ENCODE measurements at regions not wholly inside any gene's neighbourhood (a gene's known extent, or its start where the extent isn't known, plus 50 kb on each side); places are given as distances from the start of the nearest gene placed in this dataset.

GRCh38 chr1:29676496-29676895 lies 440.2 kb downstream of the PTPRU start:
- no peaks in the 10 kb centered on the region for H3K9me3 ChIP-seq
- H3K4me3 ChIP-seq (ENCODE audit: low read depth, low read length): no peak overlapping the region
- DNase-seq: no peak
- no peaks in the 10 kb centered on the region for H3K4me1 ChIP-seq
- H3K36me3 ChIP-seq: no peaks in the 10 kb centered on the region
- H3K27me3 ChIP-seq: no peaks in the 10 kb centered on the region
- TF ChIP-seq, protein P1, sequence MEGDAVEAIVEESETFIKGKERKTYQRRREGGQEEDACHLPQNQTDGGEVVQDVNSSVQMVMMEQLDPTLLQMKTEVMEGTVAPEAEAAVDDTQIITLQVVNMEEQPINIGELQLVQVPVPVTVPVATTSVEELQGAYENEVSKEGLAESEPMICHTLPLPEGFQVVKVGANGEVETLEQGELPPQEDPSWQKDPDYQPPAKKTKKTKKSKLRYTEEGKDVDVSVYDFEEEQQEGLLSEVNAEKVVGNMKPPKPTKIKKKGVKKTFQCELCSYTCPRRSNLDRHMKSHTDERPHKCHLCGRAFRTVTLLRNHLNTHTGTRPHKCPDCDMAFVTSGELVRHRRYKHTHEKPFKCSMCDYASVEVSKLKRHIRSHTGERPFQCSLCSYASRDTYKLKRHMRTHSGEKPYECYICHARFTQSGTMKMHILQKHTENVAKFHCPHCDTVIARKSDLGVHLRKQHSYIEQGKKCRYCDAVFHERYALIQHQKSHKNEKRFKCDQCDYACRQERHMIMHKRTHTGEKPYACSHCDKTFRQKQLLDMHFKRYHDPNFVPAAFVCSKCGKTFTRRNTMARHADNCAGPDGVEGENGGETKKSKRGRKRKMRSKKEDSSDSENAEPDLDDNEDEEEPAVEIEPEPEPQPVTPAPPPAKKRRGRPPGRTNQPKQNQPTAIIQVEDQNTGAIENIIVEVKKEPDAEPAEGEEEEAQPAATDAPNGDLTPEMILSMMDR (IDR thresholded peaks at IDR 0.05; ENCODE audit: low read depth, low read length): no peak

GRCh38 chr1:29675481-29676263 lies 439.4 kb downstream of the PTPRU start:
- DNase-seq: no peak
- Histone ChIP-seq H3K36me3 (no peaks in the 10 kb centered on the region), H3K9me3 (no peaks in the 10 kb centered on the region), H3K27me3 (no peaks in the 10 kb centered on the region), H3K4me1 (no peaks in the 10 kb centered on the region), H3K4me3 (ENCODE audit: low read depth, low read length) (no peak overlapping the region)
- TF ChIP-seq, protein P1 (IDR thresholded peaks at IDR 0.05; ENCODE audit: low read depth, low read length): no peak

DNA sequence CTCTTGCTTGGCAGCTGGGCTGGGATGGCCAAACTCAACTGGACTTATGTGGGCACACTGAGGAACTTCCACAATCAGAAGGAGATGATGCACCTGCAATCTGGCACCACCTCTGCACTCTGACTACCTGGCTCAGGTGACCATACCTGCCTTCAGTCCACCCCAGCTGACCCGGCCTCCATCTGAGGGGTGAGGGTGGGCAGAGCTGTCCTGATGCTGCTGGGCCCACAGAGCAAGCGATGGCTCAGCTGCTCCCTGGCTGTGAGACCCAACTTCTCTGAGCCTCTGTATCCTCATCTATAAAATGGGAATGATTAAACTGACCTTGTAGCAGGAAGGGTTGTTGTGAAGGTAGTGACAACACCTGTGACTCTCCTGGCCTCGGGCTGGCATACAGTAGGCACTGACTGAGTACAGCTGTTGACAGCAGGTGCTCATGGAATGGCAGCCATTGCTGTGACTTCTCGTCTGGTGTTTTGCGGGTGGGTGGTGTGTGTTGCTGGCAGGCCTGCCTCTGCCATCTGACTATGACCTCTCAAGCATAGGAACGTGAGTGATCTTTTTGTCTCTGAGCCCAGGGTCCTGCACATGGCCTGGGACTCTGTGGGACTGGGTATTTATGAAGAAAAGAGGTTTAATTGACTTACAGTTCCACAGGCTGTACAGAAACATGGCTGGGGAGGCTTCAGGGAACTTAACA lies 438.5 kb downstream of the PTPRU start:
- TF ChIP-seq, protein P1 (IDR thresholded peaks at IDR 0.05; ENCODE audit: low read depth, low read length): no peak
- Histone ChIP-seq H3K4me3 (ENCODE audit: low read depth, low read length) (no peak overlapping the region), H3K4me1 (no peaks in the 10 kb centered on the region), H3K9me3 (no peaks in the 10 kb centered on the region), H3K36me3 (no peaks in the 10 kb centered on the region), H3K27me3 (no peaks in the 10 kb centered on the region)
- DNase-seq: no peak

DNA sequence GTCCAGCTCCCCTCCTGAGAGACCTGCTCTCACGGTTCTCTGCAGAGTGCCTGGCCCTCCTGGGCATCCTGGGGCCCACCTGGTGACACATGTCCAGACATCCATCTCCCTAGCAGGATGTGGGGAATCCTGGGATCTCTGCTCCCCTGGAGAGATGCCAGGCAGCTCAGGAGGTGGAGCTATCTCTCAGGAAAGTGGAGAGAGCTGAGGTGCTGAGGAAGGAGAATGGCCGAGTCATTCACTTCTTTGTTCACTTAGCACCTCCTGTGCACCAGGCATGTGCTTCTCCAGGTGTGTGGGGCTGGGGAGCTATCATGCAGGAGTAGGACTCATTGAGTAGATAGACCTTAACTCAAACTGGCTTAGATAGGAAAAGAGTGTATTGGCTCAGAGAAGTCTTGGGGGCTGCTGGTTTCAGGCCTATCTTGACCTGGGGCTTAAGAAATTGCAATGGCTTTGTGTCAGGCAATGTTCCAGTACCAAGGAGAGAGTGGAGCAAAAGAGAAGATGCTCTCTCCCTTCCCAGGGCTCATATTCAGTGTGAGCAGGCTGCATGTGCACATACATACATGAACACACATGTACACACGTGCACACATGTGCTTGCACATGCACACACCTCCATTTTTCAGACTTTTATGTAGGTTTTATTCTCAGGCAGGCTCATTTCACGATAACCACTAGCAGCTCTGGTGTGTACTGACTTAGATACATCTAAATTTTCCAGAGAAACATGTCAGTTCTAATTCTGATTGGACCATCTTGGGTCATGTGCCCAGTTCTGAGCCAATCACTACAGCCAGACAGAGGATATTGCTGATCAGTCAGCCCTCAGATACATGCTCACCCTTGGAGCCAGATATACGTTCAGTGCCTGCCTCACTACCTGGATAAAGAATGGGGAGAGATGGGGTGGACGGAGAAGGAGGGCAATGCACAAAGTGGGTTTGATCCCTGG lies 437.6 kb downstream of the PTPRU start:
- H3K4me1 ChIP-seq: no peaks in the 10 kb centered on the region
- no peak overlapping the region for H3K4me3 ChIP-seq (ENCODE audit: low read depth, low read length)
- H3K27me3 ChIP-seq: no peaks in the 10 kb centered on the region
- DNase-seq: no peak
- TF ChIP-seq, protein P1 (IDR thresholded peaks at IDR 0.05; ENCODE audit: low read depth, low read length): no peak
- no peaks in the 10 kb centered on the region for H3K36me3 ChIP-seq
- H3K9me3 ChIP-seq: no peaks in the 10 kb centered on the region

- Histone ChIP-seq H3K4me1 (no peaks in the 10 kb centered on the region), H3K9me3 (no peaks in the 10 kb centered on the region), H3K36me3 (no peaks in the 10 kb centered on the region), H3K27me3 (no peaks in the 10 kb centered on the region), H3K4me3 (ENCODE audit: low read depth, low read length) (no peak overlapping the region)
- TF ChIP-seq, protein P1 (IDR thresholded peaks at IDR 0.05; ENCODE audit: low read depth, low read length): no peak
- no peak for DNase-seq
Observed at GRCh38 chr1:29673228-29673500, 436.8 kb downstream of the PTPRU start.
